Stimulated activated naive CD4-positive, alpha-beta T cell (primary cell): ENCODE measurements at regions not wholly inside any gene's neighbourhood (a gene's known extent, or its start where the extent isn't known, plus 50 kb on each side); places are given as distances from the start of the nearest gene placed in this dataset.
"Not testable (repeated sequence)": the region's sequence is repeated elsewhere in the genome, so short reads cannot be mapped to it uniquely, and the experiment has no call there.

Experiments used
- DNase-seq, 6 experiments: peaks; one replicate each; lab custom pipeline; 2025; lab: John Stamatoyannopoulos, UW

DNA sequence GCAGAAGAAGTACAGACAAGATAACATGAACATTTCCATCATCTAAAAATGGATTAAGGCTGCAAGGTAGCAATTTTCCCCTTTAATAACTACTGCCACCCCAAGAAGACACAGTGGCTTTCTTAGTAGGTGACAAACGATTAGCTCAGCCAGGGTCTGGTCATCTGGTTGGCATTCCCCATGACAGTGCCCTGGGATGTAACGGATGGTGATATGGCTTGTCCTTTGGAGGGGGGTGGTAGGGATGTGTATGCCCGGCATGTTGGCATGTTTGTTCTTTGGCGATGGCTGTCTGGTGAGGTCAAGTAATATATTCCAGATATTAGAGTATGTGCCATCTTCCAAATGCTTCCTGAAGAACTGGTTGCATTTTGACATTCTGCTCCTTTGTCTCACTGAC is 135.6 kb upstream of the ZNF536 start:
- DNase-seq: no peak

DNA sequence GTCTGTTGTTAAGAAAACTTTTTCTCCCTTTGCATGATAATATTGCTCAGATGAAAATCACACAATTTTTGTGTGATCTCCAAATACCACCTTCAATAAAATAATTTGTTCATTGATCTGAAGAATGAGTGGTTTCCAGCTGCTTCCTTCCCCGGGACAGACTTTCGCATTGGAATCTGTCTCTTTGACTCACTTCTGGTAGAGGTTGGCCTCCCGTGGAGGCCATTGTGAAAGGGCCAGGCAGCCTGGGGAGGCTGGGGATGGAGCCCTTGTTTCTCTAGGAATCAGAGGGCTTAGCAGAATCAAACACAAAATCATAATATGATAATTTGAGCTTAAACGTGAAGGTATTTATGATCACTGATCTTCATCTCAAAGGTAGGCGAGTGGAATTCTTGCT is 135.0 kb upstream of the ZNF536 start:
- no peak for DNase-seq

DNA sequence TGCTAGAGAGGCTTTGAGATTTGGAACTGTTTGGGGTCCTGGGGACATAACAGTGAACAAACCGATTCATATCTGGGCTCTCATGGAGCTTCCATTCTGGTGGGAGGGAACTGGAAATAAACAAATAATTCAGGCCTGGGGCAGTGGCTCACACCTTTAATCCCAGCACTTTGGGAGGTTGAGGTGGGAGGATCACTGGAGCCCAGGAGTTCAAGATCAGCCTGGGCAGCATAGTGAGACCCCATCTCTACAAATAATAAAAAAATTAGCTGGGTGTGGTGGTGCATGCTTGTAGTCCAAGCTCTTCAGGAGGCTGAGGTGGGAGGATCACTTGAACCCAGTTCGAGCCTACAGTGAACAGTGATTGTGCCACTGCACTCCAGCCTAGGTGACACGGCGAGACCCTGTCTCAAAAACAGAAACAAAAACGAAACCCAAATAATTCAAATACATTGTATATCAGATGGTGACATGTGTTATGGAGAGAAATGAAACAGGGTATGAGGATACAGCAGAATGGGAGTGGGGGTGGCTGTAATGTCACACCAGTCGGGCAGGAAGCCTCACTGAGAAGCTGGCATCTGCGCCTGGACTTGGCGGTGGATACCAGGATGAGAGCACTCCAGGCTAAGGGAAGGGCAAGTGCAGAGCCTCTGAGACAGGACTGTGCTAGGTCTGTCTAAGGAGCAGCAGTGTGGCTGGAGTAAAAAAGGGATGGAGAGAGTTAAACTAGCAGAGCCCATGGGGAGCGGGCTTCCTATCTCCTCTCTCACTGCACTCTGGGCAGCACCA is 131.1 kb upstream of the ZNF536 start:
- no peak for DNase-seq

DNA sequence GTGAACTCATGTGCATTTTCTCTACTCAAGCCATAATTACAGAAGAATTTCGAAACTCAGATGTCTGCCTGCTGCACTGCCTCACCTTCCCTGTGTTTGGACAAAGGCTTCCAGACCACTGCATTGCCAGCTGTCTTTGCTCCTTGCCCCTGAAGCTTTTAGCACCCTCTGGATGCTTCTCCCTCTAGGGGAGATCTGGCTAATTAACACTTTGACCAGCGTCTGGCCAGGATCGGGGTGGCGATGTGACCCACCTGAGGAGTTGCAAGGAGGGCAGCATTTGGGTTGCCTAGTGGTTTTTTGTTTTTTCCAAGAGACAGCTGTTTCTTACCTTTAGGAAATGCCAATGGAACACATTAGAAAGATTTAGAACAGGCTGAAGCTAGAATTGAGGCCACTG is 127.7 kb upstream of the ZNF536 start:
- no peak for DNase-seq

DNA sequence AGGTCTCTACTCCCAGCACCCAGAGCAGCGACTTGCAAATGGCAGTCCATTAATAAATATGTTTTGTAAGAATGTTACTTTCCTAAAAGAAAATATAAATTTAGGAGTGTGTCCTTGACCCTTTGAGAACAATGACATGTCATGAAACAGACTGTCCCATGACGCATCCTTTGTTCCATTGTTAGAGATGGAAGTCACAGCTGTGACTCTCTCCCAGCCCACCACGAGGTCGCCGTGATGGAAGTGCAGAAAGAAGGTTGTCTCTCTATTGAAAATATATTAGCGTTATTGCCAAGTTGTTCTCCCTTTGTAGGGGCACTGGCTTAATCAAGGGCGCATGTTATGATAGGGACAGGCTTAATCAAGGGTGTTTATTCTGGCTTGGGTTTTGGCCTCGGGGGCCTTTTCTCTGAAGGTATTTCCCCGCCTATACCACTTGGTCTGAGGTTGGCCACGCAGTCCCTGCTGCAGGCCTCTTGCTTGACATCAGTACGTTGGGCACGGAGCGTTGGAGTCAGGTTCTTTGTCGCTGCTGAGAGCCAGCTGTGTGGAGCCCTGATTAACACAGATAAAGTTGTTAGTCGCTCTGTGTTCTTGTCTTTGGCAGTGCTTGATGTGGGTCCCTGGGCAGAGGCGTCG is 126.7 kb upstream of the ZNF536 start:
- DNase-seq: no peak

DNA sequence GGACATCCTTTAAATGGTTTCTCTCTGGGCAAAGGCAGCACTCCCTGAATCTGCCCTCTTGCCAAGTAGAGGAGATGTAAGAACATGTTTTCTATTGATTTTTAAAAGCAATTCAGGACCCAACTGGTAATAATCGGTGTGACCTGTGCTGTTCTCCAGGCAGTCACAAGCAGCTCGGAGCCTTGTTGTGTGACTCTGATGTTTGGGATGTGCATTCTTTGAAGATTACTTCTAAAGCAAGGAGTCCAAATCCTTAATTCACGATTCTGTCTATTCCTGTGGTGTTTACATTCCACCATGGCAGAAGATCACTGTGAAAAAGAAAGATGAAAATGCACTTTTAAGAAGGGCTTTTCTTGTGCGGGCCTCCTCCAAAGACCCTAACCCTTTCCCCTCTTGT is 122.3 kb upstream of the ZNF536 start:
- DNase-seq: no peak

DNA sequence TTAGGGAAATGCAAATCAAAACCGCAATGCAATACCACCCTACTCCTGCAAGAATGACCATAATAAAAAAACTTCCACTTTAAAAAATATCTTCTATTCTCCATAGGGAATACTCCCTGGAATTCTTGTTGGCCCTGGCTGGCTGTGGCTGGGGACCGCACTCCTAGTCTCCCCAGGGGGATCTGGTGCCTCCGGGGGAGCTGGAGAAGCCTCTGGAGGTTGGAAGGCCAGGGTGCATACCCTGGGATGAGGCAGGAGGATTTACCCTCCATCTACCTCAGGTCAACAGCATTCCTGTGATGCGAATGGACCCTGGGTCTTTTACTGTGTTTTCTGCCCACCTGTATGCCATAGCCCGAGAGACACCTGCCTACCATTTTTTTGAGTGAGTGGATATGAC is 120.0 kb upstream of the ZNF536 start:
- no peak for DNase-seq

DNA sequence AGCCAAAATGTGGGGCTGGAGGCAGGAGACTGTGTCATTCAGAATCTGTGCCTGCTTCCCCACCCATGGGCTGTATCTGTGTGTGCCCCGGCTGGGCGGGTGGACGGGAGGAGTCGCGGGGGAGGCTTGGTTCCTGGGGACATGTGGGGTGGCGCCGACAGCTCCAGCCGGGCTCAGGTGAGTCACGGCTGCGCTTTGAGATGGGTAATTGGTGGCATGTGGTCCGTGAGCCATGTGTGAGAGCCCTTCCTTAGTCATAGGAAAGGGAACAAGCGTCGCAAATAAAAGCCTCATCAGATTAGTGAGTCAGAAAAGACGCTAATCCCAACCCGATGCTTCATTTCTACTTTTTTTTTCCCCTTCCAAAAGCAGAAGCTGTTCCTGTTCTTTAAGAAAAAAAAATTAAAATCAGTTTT is 118.6 kb upstream of the ZNF536 start:
- DNase-seq: no peak

DNA sequence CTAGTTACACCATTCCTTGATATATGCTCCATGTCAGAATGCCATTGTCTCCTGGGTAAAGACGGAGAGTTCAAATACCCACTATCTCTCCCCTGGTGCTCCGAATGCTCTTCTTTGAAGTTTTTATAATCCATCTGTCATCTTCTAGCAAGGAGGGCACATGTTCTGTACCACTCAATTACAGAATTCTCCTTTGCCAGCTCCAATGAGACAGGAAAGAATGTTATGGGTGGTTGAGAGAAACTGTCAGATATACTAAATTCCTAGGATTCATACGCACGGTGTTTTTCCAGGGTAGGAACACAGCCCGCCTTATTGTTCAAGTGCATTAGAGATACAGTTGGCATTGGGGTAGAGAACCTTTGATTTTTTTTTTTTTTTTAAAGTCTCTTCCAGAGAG is 118.0 kb upstream of the ZNF536 start:
- DNase-seq: no peak

DNA sequence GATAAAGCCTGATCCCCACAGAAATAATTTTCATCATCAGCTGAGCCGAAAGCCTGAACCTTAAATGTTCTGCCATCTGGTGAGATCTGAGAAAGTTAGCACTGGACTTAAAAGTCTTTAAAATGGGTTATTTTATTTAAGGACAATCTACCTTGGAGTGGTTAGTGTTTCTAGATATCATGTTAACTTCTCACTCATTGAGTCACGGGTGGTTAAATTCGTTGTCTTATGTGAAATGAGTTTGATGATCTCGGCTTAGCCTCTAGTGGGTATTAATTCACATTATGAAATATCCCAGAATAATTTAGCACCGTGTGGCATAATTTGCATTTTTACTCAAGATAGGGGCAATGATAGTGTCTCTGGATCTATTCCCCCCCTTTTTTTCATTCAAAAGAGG is 117.4 kb upstream of the ZNF536 start:
- no peak for DNase-seq

DNA sequence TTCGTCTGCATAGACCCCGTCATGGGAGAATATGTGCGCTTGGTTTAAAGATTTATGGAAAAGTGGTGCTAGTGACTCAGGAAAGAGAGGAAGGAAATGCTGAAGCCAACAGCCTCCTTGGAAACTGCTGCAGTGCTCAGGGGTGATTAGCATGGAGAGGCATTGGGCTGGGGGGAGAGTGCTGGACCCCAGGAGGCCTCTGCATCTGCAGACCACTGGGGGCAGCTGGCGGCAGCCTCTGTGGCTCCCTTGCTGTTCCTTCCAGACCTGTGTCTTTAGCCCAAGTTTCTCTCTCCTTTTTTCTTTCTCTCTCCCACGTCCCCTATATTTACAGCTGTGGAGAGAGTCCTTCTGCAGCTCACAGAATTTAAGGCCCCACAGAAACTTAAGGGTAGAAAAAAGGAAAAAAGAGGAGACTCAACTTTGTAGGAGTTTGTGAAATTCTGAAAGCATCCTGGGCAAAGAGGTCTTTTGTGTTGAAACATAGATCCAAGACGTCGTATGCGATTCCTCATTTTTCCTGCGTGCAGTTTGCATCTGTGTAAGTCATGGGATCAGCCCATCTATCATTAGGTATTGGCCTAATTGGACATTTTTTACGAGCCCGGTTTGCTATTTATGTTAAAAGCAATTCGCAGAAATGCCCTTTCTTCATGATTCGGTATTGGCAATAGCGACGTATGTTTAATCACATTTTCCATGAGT is 116.2 kb upstream of the ZNF536 start:
- no peak for DNase-seq

DNA sequence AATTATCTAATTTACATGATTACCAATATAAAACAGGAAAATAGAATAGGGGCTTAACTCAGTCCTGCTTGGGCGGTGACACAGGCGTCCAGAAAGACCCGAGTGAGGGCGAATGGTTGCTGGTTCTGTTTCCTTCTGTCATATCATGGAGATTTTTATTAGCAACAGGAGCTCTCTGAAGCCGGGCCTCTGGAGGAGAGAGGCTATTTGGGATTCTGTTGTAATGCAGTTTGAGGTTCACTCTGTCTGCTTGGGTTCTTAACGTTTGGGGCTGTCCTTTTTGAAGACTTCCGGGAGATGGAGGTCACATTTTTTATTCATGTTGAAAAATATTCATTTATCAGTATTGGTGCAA is 115.7 kb upstream of the ZNF536 start:
- no peak for DNase-seq

DNA sequence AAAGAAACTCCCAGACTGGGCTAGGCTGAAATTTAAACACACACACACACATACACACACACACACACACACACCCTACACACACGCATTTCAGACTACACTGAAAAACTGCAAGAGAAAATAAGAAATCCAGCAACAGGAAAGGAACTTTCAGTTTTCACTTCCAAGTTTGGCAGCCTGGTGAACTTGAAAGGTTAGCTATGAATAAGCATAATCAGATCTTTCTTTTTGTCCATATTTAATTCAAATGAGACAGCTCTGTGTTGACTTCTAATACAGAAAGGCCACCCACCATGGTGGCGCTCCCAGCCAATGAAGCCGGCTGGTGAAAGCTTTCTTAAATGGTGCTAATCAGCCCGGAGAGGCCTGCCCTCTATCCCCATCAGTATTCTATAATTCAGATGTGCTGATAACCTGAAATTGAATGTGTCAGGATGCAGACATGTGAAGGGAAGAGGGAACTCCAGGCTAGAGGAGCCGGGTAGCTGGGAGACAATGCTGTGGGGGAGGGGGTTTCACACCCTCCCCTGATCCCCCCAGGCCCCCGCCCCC is 108.3 kb upstream of the ZNF536 start:
- no peak for DNase-seq

DNA sequence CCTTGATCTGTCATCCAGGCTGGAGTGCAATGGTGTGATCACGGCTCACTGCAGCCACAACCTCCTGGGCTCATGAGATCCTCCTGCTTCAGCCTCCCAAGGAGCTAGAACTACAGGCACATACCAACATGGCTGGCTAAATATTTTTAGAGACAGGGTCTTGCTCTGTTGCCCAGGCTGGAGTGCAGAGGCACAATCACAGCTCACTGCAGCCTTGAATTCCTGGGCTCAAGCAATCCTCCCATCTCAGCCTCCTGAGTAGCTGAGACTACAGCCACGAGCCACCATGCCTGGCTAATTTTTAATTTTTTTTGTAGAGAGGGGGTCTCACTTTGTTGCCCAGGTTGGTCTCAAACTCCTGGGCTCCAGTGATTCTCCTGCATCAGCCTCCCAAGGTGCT is 106.3 kb upstream of the ZNF536 start:
- DNase-seq: not testable (repeated sequence)

DNA sequence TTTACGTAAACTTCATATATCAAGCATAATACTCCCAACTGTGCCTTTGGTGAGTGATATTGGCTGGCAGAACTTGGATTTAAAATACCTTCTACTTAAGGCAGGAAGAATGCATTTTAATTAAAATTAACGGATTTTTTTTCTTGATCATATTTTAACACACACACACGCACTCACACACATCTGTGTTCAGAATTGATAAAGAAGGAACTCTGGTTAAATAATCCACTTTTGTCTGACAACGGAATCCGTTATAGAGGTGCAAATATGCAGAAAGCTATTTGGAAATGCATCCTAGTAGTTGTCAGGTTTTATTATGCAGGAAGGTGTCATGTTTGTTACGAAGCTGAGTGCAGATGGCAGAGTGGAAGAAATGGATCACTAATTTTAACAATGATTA is 105.5 kb upstream of the ZNF536 start:
- DNase-seq: no peak

DNA sequence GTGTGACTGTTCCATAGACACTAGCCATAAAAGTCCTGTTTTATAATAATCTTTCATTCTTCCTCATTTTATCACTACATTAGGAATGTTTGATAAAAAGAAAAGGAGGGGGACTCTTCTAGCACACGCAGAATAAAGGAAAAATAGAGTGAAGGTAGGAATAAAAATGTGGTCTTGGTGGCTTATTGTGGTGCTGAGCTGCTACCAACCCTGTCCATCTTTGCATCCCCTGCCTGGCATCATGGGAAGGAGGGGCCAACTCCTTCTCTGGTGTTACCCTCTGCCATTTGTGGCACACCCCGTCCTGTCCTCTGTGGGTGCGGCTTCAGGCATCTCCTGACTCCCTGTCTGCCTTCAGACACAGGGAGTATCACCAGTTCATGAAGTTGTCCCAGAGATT is 104.9 kb upstream of the ZNF536 start:
- no peak for DNase-seq

DNA sequence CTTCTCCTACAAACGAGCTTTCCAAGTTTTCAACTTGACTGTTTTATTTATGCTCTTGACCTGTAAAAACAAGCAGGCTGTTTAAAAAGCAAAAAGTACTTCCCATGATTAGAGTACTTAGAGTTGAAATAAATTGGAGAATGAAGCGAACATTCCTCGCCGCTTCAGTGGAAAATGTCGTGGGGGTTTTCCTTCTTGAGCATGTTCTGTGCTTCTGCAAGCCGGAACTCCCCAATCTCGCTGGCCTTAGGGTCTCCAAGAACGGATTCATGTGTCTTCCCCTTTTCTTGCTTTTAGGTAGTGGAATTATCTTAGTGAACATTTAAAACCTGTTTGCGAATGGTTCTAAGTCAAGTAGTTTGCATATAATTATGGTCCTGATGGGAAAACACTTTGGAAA is 103.6 kb upstream of the ZNF536 start:
- no peak for DNase-seq

DNA sequence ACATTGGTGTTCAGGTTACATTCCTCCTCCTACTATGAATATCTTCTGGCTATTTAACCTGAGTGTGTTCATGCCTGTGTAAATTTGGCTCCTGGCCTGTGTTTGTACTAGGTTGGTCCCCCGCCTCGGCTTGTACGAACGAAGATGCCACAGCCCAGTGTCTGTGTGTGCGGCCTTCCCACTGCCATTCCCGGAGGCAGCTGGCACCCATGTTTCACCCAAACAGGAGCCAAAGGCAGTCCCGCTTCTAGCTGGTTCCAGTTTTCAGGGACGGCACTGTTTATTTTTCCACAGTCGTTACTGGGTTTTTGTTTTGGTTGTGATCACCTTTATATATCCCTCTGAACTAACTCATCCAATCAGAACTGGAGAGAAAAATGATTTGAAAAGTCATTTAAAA is 102.5 kb upstream of the ZNF536 start:
- no peak for DNase-seq

DNA sequence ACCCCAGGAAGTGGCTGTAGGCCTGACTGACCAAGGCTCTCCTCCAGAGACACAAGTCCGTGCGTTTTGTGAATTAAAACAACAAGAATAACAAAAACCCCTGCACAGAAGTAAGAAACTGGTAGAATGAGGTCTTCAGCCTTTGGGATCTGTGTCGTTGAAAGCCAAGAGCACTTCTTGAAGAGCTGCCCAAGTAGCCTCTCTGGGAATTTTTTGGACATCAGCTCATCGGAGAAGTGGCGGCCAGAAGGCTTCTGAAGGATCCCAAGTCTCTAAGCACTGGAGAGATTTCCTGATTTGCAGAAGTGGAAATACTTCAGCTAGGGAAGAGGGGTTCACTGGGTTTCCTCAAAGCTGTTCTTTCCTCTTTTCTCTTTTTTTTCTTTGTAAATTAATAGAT is 100.4 kb upstream of the ZNF536 start:
- DNase-seq: no peak

DNA sequence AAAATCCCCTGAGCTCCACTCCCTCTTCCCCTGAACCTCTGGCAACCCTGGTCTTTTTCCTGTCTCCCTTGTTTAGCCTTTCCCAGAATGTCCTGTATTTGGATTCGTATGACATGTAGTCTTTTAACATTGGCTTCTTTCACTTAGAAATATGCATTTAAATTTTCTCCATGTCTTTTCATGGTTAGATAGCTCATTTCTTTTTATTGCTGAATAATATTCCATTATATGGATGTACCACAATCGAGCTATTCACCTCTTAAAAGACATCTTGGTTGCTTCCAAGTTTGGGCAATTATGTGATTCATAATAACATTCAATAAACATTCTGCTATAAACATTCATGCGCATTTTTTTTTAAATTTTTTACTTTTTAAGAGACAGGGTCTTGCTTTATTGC is 99.6 kb upstream of the ZNF536 start:
- DNase-seq: no peak

DNA sequence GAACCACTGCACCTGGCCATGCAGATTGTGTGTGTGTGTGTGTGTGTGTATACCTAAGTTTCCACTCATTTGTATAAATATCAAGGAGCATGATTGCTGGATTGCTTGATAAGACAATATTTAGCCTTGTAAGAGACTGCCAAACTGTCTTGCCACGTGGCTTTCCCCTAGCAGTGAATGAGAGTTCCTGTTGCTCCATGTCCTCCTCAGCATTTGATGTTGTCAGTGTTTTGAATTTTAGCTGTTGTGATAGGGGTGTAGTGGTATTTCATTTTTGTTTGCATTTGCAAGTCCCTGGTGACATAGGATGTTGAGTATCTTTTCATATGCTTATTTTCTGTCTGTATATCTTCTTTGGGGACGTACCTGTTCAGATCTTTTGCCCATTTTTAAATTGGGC is 99.0 kb upstream of the ZNF536 start:
- no peak for DNase-seq

DNA sequence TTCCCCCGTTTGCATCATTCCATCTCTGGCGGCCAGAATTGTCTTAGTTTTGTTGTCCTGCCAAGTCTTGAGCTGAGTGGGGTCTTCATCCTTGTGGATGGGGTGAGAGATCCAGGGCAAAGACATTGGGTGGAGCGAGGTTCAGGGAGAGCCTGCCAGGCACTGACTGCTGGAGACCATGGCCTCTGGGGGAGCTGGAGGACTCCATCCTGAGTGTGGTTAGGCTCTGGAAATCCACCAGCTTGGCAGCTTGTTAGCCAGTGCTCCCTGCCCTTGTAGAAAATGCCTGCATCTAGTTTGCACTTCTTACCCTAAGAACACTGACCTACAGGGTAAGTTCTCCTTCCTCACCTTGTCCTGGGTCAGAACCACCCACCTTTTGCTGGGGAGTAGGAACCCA is 97.2 kb upstream of the ZNF536 start:
- no peak for DNase-seq
